ENCODE measurements at regions not wholly inside any gene's neighbourhood (a gene's known extent, or its start where the extent isn't known, plus 50 kb on each side); places are given as distances from the start of the nearest gene placed in this dataset.

- no peak for TF ChIP-seq ZBTB7A (IDR thresholded peaks at IDR 0.05; ENCODE audit: low read depth)
- TF ChIP-seq, protein P1, sequence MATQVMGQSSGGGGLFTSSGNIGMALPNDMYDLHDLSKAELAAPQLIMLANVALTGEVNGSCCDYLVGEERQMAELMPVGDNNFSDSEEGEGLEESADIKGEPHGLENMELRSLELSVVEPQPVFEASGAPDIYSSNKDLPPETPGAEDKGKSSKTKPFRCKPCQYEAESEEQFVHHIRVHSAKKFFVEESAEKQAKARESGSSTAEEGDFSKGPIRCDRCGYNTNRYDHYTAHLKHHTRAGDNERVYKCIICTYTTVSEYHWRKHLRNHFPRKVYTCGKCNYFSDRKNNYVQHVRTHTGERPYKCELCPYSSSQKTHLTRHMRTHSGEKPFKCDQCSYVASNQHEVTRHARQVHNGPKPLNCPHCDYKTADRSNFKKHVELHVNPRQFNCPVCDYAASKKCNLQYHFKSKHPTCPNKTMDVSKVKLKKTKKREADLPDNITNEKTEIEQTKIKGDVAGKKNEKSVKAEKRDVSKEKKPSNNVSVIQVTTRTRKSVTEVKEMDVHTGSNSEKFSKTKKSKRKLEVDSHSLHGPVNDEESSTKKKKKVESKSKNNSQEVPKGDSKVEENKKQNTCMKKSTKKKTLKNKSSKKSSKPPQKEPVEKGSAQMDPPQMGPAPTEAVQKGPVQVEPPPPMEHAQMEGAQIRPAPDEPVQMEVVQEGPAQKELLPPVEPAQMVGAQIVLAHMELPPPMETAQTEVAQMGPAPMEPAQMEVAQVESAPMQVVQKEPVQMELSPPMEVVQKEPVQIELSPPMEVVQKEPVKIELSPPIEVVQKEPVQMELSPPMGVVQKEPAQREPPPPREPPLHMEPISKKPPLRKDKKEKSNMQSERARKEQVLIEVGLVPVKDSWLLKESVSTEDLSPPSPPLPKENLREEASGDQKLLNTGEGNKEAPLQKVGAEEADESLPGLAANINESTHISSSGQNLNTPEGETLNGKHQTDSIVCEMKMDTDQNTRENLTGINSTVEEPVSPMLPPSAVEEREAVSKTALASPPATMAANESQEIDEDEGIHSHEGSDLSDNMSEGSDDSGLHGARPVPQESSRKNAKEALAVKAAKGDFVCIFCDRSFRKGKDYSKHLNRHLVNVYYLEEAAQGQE (IDR thresholded peaks at IDR 0.05; ENCODE audit: low read depth) = no peak
- no peak for TF ChIP-seq CEBPB (IDR thresholded peaks at IDR 0.05)
- TF ChIP-seq TEAD4 (IDR thresholded peaks at IDR 0.05) = no peak
- TF ChIP-seq NFIC (IDR thresholded peaks at IDR 0.05) = no peak
- TF ChIP-seq EGR1 (IDR thresholded peaks at IDR 0.05) = no peak
- TF ChIP-seq RAD21 (IDR thresholded peaks at IDR 0.05; ENCODE audit: low read depth) = no peak
- no peak for TF ChIP-seq USF1 (IDR thresholded peaks at IDR 0.05)
- no peak for TF ChIP-seq YY1 (IDR thresholded peaks at IDR 0.05; ENCODE audit: low read depth)
- no peak for TF ChIP-seq TCF12 (IDR thresholded peaks at IDR 0.05; ENCODE audit: low read depth)
- TF ChIP-seq FOXM1 (IDR thresholded peaks at IDR 0.05; ENCODE audit: borderline replicate concordance, low read depth) = no peak
- no peak for TF ChIP-seq EP300 (IDR thresholded peaks at IDR 0.05; ENCODE audit: borderline replicate concordance)
- no peak for TF ChIP-seq CREB1 (IDR thresholded peaks at IDR 0.05; ENCODE audit: low read depth)
- TF ChIP-seq, protein P2, sequence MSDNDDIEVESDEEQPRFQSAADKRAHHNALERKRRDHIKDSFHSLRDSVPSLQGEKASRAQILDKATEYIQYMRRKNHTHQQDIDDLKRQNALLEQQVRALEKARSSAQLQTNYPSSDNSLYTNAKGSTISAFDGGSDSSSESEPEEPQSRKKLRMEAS (IDR thresholded peaks at IDR 0.05) = no peak
- TF ChIP-seq TAF1 (IDR thresholded peaks at IDR 0.05; ENCODE audit: low read depth) = no peak
Observed at GRCh38 chrX:82081027-82081426, 879.1 kb downstream of the SH3BGRL start.

GRCh38 chrX:82087699-82088098 lies 885.8 kb downstream of the SH3BGRL start:
- TF ChIP-seq USF1 (IDR thresholded peaks at IDR 0.05) (no peak), EGR1 (IDR thresholded peaks at IDR 0.05) (no peak), CREB1 (IDR thresholded peaks at IDR 0.05; ENCODE audit: low read depth) (no peak), TAF1 (IDR thresholded peaks at IDR 0.05; ENCODE audit: low read depth) (no peak), YY1 (IDR thresholded peaks at IDR 0.05; ENCODE audit: low read depth) (no peak), FOXM1 (IDR thresholded peaks at IDR 0.05; ENCODE audit: borderline replicate concordance, low read depth) (no peak), TEAD4 (IDR thresholded peaks at IDR 0.05) (no peak), NFIC (IDR thresholded peaks at IDR 0.05) (no peak)

DNA sequence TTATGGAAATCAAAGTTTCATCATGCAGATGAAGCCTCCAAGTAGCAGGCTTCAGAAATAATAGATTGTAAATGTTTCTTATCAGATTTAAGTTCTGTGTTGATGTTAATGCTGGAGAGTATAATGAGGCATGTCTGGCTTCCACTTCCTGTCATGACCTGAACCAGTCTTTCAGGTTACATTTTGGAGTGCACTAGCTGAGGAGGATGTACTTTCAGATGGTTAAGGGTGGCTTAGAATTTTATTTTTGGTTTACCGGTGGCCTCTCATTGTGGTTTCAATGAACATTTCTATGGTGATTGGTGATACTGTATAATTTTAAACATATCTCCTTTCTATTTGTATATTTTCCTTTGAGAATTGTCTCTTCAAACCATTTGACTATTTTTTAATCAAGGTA lies 890.4 kb downstream of the SH3BGRL start:
- TF ChIP-seq TEAD4 (IDR thresholded peaks at IDR 0.05) (no peak), CREB1 (IDR thresholded peaks at IDR 0.05; ENCODE audit: low read depth) (no peak), TAF1 (IDR thresholded peaks at IDR 0.05; ENCODE audit: low read depth) (no peak), YY1 (IDR thresholded peaks at IDR 0.05; ENCODE audit: low read depth) (no peak), RAD21 (IDR thresholded peaks at IDR 0.05; ENCODE audit: low read depth) (no peak), NFIC (IDR thresholded peaks at IDR 0.05) (no peak), ZBTB7A (IDR thresholded peaks at IDR 0.05; ENCODE audit: low read depth) (no peak), FOXM1 (IDR thresholded peaks at IDR 0.05; ENCODE audit: borderline replicate concordance, low read depth) (no peak), EP300 (IDR thresholded peaks at IDR 0.05; ENCODE audit: borderline replicate concordance) (no peak), TCF12 (IDR thresholded peaks at IDR 0.05; ENCODE audit: low read depth) (no peak), USF1 (IDR thresholded peaks at IDR 0.05) (no peak), EGR1 (IDR thresholded peaks at IDR 0.05) (no peak), CEBPB (IDR thresholded peaks at IDR 0.05) (no peak)
- TF ChIP-seq, protein P1 (IDR thresholded peaks at IDR 0.05; ENCODE audit: low read depth) = no peak
- TF ChIP-seq, protein P2 (IDR thresholded peaks at IDR 0.05) = no peak

- no peak for TF ChIP-seq CREB1 (IDR thresholded peaks at IDR 0.05; ENCODE audit: low read depth)
Observed at GRCh38 chrX:82125103-82125502, 923.2 kb downstream of the SH3BGRL start.

GRCh38 chrX:82127228-82128123 lies 925.6 kb downstream of the SH3BGRL start:
- TF ChIP-seq CEBPB (IDR thresholded peaks at IDR 0.05) (no peak), RAD21 (IDR thresholded peaks at IDR 0.05; ENCODE audit: low read depth) (no peak), NFIC (IDR thresholded peaks at IDR 0.05) (no peak), ZBTB7A (IDR thresholded peaks at IDR 0.05; ENCODE audit: low read depth) (no peak), TEAD4 (IDR thresholded peaks at IDR 0.05) (no peak), USF1 (IDR thresholded peaks at IDR 0.05) (no peak), YY1 (IDR thresholded peaks at IDR 0.05; ENCODE audit: low read depth) (no peak)

Measured in Ishikawa (cell line).